ENCODE measurements at regions not wholly inside any gene's neighbourhood (a gene's known extent, or its start where the extent isn't known, plus 50 kb on each side); places are given as distances from the start of the nearest gene placed in this dataset.

DNA sequence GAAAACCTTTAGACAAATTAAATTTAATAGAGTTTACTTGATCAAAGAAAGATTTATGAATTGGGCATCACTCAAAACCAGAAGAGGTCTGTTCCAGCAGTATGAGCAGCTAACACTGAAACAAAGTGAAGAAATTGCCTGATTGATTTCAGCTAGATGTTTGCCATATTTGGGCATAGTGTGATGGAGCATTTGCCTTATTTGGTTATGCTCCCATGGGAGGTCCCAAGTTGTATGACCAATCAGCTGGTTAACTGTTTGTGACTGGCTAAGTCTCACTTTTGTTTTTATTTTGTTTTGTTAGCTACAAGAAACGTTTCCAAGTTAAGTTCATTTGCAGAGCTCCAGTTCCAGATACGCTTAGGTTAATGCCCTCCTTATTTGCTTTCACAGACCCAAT is 53.3 kb upstream of the LMNB1 start:
- Histone ChIP-seq H3K4me3 (no peak overlapping the region), H3K9me3 (no peaks in the 10 kb centered on the region), H3K4me1 (no peaks in the 10 kb centered on the region), H3K36me3 (no peaks in the 10 kb centered on the region), H3K27me3 (no peaks in the 10 kb centered on the region), H3K27ac (no peak overlapping the region)
- no peak for ATAC-seq
- intact Hi-C loops (cut with DNase I), result no loop called here
- no peak for DNase-seq
- TF ChIP-seq, protein P1, sequence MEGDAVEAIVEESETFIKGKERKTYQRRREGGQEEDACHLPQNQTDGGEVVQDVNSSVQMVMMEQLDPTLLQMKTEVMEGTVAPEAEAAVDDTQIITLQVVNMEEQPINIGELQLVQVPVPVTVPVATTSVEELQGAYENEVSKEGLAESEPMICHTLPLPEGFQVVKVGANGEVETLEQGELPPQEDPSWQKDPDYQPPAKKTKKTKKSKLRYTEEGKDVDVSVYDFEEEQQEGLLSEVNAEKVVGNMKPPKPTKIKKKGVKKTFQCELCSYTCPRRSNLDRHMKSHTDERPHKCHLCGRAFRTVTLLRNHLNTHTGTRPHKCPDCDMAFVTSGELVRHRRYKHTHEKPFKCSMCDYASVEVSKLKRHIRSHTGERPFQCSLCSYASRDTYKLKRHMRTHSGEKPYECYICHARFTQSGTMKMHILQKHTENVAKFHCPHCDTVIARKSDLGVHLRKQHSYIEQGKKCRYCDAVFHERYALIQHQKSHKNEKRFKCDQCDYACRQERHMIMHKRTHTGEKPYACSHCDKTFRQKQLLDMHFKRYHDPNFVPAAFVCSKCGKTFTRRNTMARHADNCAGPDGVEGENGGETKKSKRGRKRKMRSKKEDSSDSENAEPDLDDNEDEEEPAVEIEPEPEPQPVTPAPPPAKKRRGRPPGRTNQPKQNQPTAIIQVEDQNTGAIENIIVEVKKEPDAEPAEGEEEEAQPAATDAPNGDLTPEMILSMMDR (IDR thresholded peaks at IDR 0.05), result no peak

Data from left lung (tissue), 4 donors.